ENCODE measurements at regions not wholly inside any gene's neighbourhood (a gene's known extent, or its start where the extent isn't known, plus 50 kb on each side); places are given as distances from the start of the nearest gene placed in this dataset.
A peak's percentile ranks its signal among the peaks of the same experiment; 100 is the strongest.

- DNase-seq, result no peak
Measured at GRCh38 chr14:44287858-44288257, 219.2 kb downstream of the FSCB start.

- DNase-seq, result no peak
Measured at GRCh38 chr14:44286201-44286600, 220.9 kb downstream of the FSCB start.

- no peak for DNase-seq
Measured at GRCh38 chr14:44283836-44284235, 223.2 kb downstream of the FSCB start.

- DNase-seq, result no peak
Measured at GRCh38 chr14:44279357-44279756, 227.7 kb downstream of the FSCB start.

DNA sequence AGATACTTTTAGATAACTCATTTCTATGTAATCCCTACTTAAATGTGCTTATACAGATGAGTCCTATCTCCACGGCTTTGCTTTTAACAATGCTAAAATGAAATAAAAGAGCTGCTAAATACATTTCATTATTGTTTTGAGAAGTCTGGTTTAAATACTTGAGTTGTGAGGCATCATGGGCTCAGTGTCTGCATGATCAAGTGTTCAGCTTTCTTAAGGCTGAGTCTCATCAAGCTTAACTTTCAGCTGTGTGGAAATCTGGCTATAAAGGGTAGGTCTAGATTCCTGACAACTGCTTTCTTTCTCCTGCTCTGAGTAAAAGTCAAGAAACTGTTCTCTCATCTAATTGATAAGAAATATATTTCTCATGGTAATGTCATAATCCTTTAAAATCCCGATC lies 235.4 kb downstream of the FSCB start:
- no peak for DNase-seq

- no peak for DNase-seq
Measured at GRCh38 chr14:44271006-44271405, 236.1 kb downstream of the FSCB start.

- no peak for DNase-seq
Measured at GRCh38 chr14:44265246-44265645, 241.8 kb downstream of the FSCB start.

GRCh38 chr14:44215660-44216059 lies 291.4 kb downstream of the FSCB start:
- DNase-seq, result no peak

DNA sequence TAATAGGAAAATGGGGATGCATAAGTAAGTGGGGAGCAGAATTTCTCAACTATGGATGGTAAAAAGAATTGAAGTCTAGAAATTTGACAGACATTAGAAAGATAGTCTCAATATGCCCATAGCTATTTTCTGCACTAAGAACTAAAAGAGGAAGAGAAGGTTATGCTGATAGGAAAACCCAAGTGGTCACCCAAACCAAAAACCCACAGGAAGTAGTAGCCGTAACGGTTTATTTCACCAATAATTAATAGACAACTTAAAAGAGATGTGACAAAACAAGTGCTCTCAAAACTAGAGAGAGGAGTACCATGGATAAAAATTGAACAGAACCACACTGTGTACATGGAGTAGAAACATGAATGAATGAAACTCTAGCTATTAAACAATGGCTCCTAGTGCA lies 295.4 kb downstream of the FSCB start:
- DNase-seq, result no peak

DNA sequence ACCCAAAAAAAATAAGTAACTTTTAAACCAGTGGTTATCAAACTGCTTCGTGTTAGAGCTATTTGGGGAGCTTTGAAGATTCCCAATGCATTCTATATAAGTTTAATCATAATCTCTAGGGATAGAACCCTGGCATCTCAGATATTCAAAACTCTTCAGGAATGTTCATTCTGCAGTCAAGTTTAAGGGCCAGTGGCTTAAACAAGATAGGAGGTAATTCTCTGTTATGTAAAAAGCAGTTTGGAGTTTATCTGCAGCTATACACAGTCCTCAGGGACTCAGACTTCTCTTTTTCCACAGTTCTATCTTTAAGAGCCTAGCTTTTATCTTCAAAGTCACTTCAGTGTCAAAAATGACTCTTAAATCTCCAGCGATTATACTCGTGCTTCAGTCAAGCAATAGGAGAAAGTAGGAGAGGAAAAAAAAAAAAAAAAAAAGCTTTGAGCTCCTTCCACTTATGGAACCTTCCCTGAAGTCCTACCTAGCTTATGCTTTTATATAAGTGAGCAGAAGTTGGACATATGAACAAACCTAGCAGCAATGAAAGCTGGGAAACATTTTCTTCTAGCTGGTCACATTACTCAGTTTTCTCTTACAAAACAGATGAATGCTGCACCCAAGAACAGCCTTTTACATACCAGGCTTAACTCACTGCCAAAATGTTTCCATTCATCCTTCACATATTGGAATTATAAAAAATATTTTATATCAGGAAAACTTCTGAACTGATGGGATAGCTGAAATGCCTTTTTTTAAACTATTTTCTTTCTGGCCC lies 302.8 kb downstream of the FSCB start:
- no peak for DNase-seq

- no peak for DNase-seq
Measured at GRCh38 chr14:44180975-44181374, 326.1 kb downstream of the FSCB start.

DNA sequence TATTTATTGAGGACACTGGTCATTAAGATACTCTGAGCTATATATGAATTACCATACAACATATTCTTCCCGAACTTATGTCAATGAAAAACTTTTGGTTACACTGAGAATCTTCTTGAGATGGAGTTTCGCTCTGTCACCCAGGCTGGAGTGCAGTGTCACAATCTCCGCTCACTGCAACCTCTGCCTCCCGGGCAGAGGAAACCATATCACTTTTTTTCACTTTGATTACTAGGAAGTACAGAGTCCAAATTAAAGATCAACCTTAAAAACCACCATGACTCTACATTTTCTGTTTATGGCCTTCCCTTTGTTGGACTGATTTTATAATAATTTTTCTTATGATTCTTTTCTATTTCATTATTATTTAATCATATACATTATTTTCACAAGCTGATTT lies 336.5 kb downstream of the FSCB start:
- no peak for DNase-seq

DNA sequence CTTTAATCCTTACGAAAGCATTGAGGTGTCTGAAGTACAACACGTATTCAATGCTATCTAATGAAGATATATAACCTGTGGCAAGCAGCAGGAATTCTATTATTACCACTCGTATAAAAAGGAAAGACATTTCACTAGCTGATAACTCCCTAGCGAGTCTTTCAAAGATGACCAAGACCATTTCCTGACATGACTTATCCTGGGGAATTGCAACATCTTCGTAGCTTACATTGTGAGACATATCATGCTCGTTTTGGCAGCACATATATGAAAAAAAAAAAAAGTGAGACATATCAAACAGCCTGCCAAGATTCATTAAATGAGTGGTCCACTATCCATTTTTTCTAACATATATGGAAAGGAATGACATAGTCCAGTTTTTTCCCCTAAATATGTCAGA lies 337.0 kb downstream of the FSCB start:
- no peak for DNase-seq

DNA sequence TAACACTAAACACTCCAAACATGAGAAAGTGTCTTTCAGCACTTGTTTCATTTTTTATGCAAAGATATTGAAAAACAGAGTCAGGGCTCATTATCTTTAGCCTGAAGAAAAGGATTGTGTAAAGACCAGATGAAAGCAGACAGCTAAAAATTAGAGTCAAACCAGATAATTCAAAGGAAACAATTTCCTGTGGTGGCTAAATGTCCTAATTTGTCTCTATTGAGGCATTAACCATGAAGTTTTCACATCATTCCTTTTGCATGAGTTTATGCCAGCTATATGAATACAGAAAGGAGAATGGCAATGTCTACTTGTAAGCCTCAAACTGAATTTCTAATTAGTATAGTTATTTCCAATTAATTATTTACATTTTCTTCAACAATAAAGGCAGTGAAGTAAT lies 338.5 kb downstream of the FSCB start:
- DNase-seq, result no peak

- DNase-seq, result no peak
Measured at GRCh38 chr14:44166611-44167010, 340.5 kb downstream of the FSCB start.

DNA sequence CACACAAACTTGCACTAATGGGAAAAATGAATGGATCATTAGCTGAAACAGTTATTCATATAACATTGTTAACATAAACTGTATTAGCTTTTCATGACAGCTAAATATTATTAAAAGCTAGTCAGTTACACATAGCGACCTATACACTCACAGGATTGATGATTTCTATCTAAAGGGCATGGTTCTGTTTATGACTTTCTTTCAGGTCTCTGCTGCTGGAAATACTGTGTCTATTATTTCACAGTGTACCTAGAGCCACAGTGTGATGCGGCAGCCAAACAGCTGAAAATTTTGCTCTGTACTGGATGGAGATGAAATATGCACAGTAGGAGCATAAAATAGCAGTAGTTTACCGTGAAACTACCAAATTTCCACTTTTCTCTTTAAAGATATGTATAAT lies 341.1 kb downstream of the FSCB start:
- no peak for DNase-seq

DNA sequence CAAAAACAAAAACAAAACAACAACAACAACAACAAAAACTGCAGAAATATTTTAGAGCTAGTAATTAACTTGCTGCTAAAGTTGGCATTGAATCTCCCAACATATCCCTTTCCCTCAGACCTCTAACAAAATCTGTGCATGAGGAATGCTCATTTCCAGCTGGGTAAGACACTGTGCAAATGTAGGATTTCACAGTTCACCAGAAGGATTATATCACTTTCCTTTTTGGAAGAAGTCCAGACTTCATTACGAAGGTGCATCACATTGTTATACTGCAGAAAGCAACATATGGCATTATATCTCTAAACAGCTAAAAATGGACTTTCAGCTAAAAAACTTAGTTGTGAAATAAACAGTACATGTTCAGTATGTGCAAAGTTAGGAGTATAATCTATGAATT lies 341.8 kb downstream of the FSCB start:
- DNase-seq, result no peak

- DNase-seq, result no peak
Measured at GRCh38 chr14:44163946-44164345, 343.1 kb downstream of the FSCB start.

DNA sequence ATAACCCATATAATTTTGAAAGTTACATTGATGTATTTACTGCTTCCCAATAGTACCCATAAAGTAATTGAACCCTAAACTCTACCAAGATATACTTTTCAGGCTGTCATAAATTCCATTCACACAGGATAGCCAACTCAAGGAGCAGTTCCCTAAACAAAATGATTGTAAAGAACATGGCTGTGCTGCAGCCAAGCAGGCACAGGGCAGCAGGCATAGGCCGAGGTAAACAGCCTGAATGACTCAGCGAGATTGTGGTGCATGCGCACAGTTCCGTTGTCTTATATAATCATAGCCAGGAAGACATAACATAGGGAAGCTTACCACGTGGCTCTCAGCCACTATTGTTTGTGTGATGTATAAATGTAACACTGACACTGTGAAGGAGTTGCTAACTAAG lies 344.9 kb downstream of the FSCB start:
- DNase-seq, result peak; percentile 16

- DNase-seq, result no peak
Measured at GRCh38 chr14:44154874-44155273, 352.2 kb downstream of the FSCB start.

DNA sequence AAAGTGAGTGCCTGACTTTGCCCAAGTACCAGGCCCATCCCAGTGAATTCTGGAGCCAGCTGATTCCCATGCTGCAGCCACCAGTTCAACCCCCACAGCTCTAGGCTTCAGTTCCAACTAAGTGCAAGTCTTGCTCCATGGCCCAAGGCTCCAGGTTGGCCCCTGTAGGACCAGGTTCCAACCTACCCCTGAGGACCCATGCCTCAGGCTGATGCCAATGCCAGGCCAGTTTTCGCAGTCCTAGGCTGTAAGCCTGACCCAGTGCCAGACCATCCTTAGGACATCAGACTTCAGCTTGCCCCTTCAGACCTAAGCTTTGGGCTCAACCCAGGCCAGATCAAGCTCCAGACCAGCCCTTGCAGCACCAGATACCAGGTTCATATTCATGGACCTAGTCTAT lies 352.6 kb downstream of the FSCB start:
- DNase-seq, result no peak

DNA sequence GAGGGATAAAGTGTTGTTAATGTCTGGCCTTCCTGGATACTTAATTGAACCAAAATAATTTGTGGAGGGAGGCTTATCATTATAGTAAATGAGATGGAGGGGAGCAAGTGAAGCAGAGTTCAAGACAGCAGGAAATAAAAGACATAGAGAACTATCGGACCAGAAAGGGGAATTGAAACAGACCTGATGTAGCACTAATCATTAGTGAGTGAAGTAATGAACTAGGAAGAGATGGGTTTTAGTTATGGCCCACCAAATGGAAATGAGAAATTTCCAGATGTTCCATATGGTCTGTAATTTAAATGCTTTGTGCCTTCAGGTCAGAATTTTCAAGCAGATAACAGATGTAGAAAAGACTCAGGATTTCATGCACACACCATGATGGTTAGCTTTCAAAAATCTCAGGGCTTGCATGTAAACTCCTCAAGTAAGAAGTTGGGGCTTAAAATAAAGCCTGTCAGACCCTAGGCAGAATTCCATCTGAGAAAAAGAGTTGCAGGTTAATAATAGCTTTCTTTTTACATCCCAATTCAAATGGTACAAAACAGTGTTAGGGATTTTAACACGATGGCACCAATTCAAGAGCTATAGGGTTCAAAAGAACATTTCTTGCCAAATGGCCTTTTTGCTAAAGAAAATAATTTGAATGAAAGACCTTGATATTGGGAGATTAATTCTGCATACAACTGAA lies 355.8 kb downstream of the FSCB start:
- DNase-seq, result no peak

DNA sequence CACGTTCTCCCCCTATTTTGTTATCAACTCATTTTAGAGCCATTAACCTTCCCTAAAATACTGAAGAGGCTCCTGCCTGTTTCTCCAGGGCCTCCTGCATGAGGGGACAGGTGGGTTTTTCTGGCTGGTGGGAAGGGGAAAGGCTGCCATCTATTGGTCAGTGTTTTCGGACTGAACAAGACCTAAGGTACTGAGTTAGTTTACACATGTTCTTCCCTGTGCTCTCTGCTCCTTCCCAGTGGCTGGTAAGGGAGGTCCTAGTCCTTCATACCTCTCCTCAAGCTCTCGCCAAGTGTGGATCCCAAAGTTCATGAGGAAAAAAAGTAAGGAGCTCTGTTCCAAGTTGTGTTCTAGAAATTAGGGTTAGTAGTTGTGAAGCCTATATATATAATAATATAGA lies 357.5 kb downstream of the FSCB start:
- peak; percentile 51 for DNase-seq

DNA sequence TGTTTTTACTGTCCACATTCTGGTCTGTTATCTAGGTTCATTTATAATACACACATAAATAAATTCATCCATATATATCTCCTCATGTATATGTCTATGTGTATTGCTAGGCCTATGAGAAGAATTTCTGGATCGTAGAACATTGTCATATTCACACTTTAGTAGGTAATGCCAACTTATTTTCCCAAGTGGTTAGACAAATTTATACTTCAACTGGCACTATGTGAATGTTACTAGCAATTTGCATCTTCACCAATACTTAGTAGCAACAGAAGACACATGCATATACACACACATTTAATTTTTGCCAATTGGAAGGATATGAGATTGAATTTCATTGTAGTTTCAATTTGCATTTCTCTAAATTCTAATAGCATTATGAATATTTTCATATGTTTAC lies 365.1 kb downstream of the FSCB start:
- no peak for DNase-seq

DNA sequence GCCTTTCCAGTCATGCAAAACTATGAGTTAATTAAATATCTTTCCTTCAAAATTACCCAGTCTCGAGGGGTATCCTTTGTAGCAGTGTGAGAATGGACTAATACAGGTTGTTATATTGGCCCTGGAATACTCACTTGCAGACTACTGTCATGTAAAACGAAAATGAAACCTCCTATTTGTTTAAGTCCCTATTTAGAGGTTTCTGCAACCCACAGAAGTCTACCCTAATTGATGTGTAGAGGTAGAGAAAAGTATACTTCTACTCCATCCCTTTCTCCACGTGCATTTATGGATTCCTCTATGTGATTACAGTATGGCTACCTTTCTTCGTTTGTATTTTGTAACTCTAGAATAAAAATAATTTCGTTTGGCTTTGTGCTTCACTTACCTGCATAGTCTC lies 371.1 kb downstream of the FSCB start:
- DNase-seq, result no peak
